GM13976 (cell line): ENCODE measurements at regions not wholly inside any gene's neighbourhood (a gene's known extent, or its start where the extent isn't known, plus 50 kb on each side); places are given as distances from the start of the nearest gene placed in this dataset.

Source experiments
- DNase-seq: peaks from one replicate; pipeline ENCODE4 v3.0.0; 2012; ENCODE audit warnings: low spot score
- CTCF ChIP-seq: IDR thresholded peaks from 2 replicates; pipeline ENCODE4 v1.5.1; 2012; ENCODE audit warnings: borderline replicate concordance, mild to moderate bottlenecking; ENCODE audit not compliant: insufficient read depth; ENCODE audit errors: extremely low read depth, missing control alignments, control extremely low read depth
- in situ Hi-C: fragments of 300-500 bp; cut with MboI; formaldehyde crosslinking; loops from one replicate; pipeline ENCODE4 v1.12.0; 2022; ENCODE audit warnings: low sequenced_read_pairs, mixed read lengths, inconsistent platforms; ENCODE audit not compliant: unreplicated experiment

DNA sequence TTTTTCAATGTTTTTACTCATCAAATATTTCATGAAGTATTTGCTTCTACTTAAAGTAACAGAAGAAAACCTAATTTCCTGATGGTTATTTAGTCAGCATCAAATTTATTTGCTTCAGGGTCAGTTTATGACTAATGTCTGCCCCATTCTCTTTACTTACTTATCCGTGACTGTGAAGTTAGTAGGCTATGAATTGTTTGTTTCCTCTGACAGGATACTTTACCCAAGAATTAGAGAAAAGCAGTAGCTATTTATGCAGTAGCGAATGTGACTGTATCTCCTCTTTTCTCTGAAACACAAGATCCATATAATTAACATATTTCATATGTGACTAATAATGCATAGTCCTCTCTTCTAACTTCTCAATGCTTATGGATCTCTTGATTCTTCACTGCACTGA, 329.9 kb upstream of the ROBO1 start:
- TF ChIP-seq CTCF: no peak
- DNase-seq: no peak
- in situ Hi-C loops: no loop called here

DNA sequence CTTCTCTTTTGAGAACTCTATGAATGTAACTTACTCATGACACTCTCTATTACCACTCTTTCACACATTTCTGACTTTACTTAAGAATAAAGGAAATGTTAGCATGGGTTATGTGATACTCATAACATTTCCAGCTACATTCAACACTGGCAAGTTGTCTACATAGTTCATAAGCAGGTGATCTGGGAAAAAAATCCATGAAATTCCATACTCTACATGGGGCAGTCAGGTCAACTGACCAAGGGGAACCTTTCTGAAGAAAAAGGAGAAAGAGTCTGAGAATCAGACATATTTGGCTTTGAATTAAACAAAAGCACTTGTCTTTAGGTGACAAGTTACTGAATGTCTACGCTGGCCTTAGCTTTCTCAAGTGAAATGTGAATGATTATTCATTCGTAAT, 329.1 kb upstream of the ROBO1 start:
- DNase-seq: no peak
- no peak for TF ChIP-seq CTCF
- in situ Hi-C loops: no loop called here

- DNase-seq: no peak
- in situ Hi-C loops: no loop called here
- no peak for TF ChIP-seq CTCF
These were observed 326.8 kb upstream of the ROBO1 start for GRCh38 chr3:80094589-80094988.

GRCh38 chr3:80087767-80088166, 320.0 kb upstream of the ROBO1 start:
- DNase-seq: no peak
- no peak for TF ChIP-seq CTCF
- in situ Hi-C loops: no loop called here

DNA sequence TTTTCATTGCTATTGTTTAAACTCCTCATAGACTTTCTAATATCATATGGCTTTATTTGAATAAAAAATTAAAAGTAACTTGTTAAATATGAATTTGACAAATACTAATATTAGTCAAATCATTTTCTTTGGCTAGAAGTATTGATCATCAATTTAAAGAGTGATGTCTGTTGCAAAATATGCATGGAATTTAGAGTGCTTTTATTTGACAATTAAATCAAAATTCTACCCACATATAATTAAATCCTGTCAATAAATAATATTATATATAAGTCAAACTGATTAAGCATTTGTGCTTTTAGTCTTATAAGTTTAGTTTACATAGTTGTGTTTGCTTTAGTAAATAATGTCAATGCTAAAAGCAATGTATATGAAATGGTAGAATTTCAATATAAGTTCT, 318.6 kb upstream of the ROBO1 start:
- in situ Hi-C loops: no loop called here
- no peak for TF ChIP-seq CTCF
- DNase-seq: no peak

DNA sequence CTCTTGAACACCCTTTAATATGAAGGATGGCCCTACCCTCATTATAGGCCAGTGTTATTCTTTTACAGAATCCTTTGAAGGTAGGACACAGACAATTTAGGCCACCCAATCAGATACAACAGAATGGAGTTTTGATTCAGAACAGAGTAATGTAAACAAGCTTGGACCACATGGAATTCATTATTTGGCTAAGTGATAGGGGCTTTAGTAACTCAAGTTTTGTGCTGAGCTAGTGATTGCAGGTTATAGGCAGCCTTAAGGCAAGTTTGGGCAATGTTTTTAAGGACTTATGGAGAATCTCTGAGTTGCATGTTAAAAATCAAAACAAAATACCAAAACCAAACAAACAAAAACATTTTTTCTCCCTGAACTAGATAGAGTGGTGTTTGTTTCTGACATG, 312.1 kb upstream of the ROBO1 start:
- no peak for TF ChIP-seq CTCF
- in situ Hi-C loops: no loop called here
- DNase-seq: no peak

- DNase-seq: no peak
- TF ChIP-seq CTCF: no peak
- in situ Hi-C loops: no loop called here
These were observed 300.7 kb upstream of the ROBO1 start for GRCh38 chr3:80068459-80068858.
